NCI-H510A (cell line): ENCODE measurements at regions not wholly inside any gene's neighbourhood (a gene's known extent, or its start where the extent isn't known, plus 50 kb on each side); places are given as distances from the start of the nearest gene placed in this dataset.
"Not testable (repeated sequence)": the region's sequence is repeated elsewhere in the genome, so short reads cannot be mapped to it uniquely, and the experiment has no call there.

Experiments
- DNase-seq: peaks from one replicate; lab custom pipeline; 2025; lab: John Stamatoyannopoulos, UW

- DNase-seq, result no peak
Measured at GRCh38 chr3:148493631-148494030, 204.1 kb upstream of the AGTR1 start.

GRCh38 chr3:148494451-148494850 lies 203.3 kb upstream of the AGTR1 start:
- DNase-seq, result no peak

DNA sequence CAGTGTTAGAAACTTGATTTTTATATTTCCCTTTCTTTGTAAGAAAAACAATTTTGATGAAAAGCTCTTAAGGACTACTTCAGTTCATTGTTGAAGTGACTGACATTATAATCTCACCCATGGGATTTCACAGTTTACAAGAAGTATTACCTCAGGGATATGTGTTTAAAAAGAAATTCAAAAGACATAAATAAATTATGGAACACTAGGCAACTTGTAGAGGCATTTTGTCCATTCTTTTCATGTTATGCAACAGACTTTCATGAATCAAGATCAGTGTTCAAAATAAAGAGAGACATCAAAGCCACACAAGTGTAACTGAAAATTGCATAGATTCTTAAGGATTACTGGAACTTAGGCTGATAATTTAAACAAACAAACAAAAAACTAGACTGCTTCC lies 196.8 kb upstream of the AGTR1 start:
- no peak for DNase-seq

DNA sequence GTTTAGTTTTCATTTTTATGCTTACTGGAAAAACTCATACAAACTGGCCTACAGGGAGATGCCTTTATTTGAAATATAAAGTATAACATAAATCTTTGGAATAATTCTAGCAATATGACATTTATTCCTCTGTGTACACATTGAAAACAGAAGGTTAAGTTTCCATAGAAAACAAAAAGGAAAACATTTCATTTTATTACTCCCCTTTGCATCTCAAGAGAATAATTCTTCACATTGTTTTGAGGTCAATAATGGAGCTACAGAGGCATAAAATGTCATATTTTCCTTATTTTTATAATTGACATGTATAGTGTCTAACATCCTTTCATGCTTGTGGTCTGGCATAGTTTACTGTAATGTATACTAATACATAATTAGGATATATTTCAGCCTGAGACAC lies 187.6 kb upstream of the AGTR1 start:
- no peak for DNase-seq

DNA sequence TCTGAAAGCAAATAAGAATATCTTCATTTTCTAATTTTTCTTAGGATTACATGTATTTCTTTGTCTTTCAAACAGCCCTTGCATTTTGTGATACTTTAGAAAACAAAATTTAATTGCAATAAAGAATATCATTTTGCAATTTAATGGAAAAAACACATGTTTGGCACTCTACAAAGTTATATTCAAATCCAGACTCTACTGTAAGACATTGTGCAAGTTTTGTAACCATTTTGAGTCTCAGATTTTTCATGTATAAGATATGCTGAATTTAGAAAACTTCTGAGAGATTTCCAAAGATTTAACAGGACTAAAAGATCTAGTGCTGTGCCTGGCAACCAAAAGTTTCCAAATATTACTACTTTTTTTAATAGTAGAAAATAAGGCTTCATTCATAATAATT lies 187.1 kb upstream of the AGTR1 start:
- DNase-seq, result no peak

DNA sequence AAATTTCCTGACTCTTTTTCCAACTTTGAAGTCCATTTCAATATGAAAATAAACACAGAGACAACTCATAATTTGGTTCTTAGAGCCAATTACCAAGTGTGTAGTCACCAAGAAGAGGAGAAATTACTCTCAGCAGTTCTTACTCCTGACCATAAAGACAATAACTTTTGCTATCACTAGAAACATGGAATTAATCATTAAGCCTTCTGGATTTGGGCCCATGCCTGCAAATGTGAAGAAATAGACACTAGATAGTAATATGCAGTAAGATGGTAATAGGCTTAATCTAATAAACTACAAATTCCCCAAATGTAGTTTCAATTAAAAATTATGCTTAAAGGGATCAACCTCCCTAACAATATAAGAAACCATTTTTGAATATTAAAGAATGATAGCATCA lies 185.1 kb upstream of the AGTR1 start:
- DNase-seq, result no peak

- no peak for DNase-seq
Measured at GRCh38 chr3:148513096-148513543, 184.6 kb upstream of the AGTR1 start.

DNA sequence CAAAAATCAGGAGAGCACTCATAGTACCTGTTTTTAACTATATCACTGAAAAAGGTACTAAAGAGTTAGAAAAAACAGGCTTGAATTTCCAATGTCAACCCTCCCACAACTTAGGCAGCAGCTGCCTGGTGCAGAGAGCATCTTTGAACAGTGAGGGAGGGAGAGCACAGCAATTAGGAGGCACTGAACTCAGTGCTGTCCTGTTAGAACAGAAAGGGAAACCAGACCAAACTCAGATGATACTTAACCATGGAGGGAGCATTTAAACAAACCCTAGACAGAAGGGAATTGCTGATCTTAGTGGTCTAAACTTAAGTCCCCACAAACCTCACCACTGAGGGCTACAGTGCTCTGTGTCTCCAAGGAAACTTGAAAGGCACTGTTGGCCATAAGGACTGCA lies 179.2 kb upstream of the AGTR1 start:
- DNase-seq, result no peak

DNA sequence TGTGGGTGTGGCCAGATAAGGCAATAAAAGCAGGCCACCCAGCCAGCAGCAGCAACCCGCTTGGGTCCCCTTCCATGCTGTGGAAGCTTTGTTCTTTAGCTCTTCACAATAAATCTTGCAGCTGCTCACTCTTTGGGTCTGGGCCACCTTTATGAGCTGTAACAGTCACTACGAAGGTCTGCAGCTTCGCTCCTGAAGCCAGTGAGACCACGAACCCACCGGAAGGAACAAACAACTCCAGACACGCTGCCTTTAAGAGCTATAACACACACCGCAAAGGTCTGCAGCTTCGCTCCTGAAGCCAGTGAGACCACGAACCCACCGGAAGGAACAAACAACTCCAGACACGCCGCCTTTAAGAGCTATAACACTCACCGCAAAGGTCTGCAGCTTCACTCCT lies 172.1 kb upstream of the AGTR1 start:
- not testable (repeated sequence) for DNase-seq

- no peak for DNase-seq
Measured at GRCh38 chr3:148528024-148528423, 169.7 kb upstream of the AGTR1 start.

DNA sequence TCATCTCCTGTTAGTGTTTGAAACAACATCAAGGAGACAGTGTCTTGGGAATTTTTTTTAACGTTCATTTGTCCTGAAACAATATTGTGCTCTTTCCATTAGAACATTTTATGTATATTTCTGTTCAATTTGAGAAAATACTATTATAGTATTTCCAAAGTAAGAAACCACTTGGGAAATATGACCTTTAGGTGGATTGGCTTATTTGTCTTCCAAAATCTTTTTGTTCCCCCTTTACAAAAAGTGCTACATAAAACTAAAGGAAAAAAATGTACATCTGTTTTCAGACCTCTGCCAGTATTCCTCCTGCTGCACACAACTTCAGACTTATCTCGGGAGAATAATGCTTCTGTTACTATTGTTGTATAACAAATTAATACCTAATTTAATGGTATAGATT lies 165.9 kb upstream of the AGTR1 start:
- DNase-seq, result no peak

- DNase-seq, result no peak
Measured at GRCh38 chr3:148532326-148532725, 165.4 kb upstream of the AGTR1 start.

- DNase-seq, result no peak
Measured at GRCh38 chr3:148532774-148533173, 164.9 kb upstream of the AGTR1 start.

DNA sequence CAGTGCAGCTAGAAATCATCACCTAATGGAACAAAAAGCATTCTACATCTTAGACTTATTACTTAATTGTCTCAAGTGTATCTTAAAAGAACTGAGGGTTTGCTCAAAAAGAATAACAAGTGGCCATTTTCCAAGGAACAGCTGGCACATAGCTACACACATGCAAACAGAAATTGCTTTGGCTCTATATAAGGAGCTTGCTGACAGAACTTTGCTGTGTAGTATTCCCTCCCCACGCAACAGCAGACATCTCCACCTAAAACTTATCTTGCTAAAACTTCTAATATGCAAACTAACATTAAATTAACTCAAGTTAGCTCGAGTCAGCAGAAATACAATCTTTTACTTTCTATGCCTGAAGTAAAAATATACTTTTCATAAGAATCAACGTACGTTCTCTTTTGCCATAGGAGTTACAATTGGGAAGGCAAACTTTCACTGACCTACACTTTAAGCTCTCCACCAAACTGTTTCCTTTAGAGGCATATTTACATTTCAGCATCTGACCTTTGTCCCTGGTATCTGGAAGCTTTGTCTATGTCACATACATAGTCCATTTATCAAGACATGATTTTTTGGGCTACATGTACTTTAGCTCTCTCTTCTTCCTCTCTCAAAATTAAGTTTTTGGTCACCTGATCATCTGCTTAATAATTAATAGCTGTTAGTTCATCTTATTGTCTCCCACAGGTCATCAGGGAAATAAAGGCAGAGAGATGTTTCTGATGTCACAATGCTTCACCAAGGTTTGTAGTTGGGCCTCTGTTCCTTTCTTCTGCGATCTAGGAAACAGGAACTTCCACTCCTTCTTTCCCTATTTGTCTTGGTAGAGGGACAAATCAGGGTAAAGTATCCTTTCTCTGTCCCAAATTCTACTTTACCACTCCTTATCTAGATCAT lies 163.4 kb upstream of the AGTR1 start:
- no peak for DNase-seq

DNA sequence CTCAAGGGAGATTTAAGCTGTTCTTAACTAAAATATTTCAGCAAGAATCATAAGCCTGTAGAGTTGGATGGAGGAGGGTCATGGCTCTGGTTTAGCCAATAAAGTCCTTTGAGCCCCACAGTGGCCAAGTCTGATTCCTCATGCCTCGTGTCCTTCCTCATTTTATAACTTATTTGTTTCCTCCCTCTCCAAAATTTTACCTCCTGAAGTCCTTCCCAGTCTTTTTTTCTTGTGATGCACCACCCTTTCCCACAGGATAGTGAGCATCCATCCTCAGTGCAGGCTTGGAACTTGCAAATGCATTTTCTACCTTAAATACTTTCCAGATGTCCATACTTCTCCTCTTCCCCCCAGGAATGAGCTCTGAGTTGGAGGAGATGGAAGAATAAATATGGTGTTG lies 162.7 kb upstream of the AGTR1 start:
- DNase-seq, result no peak

DNA sequence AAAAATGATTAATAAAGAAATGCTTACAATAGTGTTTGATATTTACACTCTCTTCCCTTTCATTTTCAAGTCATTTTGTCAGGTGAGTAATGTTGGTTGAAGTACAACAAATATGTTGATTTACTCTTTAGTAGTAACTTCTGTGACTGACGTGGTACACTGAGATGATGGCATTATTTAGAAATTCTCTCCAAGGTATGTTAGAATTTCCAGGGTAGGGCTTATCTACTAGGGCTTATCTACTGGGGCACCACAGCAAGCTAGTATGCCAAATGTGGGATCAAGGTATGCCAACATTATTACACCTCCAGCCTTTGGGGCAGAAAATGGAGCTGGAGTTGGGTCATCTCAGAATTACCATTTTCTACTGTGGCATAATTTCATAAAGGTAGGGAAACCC lies 157.4 kb upstream of the AGTR1 start:
- DNase-seq, result no peak

DNA sequence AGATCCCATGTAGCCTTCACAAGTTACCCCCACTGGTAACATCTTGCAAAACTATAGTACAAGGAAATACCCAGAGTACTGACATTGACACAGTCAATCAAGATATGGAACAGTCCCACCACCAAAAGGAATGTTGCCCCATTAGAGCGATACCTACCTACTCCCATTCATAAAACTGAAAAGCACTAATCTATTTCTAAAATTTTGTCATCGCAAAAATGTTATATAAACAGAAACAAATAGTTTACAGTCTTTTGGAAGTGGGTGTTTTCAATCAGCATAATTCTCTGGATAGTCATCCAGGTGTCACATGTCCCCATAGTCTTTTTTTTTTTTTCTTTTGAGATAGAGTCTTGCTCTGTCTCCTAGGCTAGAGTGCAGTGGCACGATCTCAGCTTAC lies 156.9 kb upstream of the AGTR1 start:
- DNase-seq, result no peak

DNA sequence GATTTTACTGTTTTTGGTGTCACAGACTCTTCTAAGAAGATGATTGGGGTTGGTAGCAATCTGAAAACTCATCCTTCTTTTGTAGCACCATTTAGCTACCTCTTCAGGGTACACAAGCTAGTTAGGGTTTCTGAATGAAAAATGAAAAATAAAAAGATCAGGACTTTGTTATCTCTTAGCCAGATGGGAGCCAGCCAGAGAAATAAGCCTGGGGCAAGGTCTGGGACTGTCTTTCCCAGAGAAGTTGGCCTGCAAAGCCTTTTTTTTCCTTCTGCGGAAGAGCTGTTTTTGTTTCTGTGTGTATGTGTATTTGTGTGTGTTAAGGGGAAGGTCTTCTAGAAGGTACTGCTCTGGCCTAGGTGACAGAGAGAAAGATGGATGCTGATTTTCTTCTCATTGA lies 150.7 kb upstream of the AGTR1 start:
- DNase-seq, result no peak

GRCh38 chr3:148551767-148552260 lies 145.9 kb upstream of the AGTR1 start:
- DNase-seq, result no peak

DNA sequence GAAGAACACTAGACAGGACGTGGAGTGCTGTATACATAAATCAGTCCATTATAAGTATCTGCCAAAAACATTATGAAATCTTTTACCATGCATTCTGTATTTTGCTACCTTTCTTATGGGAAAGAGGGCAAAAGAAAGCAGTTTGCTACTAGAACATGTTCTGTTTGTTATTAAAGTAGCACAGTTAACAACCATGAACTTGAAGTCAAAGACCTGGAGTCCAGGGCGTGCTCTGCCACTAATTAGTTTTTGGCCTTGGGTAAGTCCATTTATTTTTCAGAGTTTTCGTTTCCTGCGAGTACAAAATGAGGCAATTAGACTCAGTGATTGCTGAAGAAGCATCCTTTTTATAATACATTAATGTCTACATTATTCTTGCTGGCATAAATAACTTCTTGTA lies 143.3 kb upstream of the AGTR1 start:
- DNase-seq, result no peak

DNA sequence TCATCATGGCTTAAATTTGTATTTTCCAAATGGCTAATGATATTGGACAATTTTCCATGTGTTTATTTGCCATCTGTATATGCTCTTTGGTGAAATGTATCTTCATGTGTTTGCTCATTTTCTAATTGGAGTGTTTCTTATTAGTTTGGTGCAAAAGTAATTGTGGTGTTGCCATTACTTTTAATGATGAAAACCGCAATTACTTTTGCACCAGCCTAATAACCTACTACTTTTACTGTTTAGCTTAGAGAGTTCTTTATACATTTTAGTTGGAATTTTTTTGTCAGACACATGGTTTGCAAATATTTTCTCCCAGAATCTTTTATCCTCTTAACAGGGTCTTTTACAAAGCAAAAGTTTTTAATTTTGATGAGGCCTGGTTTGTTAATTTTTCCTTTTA lies 141.0 kb upstream of the AGTR1 start:
- no peak for DNase-seq

DNA sequence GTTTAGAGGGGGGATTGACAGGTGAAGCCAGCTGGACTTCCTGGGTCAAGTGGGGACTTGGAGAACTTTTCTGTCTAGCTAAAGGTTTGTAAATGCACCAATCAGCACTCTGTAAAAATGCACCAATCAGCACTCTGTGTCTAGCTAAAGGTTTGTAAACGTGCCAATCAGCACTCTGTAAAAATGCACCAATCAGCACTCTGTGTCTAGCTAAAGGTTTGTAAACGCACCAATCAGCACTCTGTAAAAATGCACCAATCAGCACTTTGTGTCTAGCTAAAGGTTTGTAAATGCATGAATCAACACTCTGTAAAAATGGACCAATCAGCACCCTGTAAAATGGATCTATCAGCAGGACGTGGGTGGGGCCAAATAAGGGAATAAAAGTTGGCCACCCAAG lies 120.1 kb upstream of the AGTR1 start:
- not testable (repeated sequence) for DNase-seq

GRCh38 chr3:148582126-148582525 lies 115.6 kb upstream of the AGTR1 start:
- no peak for DNase-seq

- DNase-seq, result no peak
Measured at GRCh38 chr3:148583793-148584192, 113.9 kb upstream of the AGTR1 start.
